IMR-90 (cell line): ENCODE measurements at regions not wholly inside any gene's neighbourhood (a gene's known extent, or its start where the extent isn't known, plus 50 kb on each side); places are given as distances from the start of the nearest gene placed in this dataset.

Source experiments
- ATAC-seq: fragments of 200-7000 bp; cut with Tn5 transposase; 2 replicates; pipeline ENCODE4 v1.9.1; 2020; ENCODE audit warnings: low read depth, mild to moderate bottlenecking, moderate library complexity
- BruUV-seq: library from RNA; stranded (reverse); fragments of 400-500 nt; replicated peaks from 2 replicates; lab custom pipeline; 2021; lab: Mats Ljungman, UMichigan
- CTCF ChIA-PET: fragments of 300-600 bp; formaldehyde crosslinking; extraction: SDS; loops from one replicate; lab custom pipeline; 2021; ENCODE audit warnings: antibody characterized with exemption; lab: Yijun Ruan, JAX
- POLR2A ChIA-PET: fragments of 300-600 bp; sonication (Branson Sonifier 250); formaldehyde crosslinking; loops from one replicate; lab custom pipeline; 2022; ENCODE audit warnings: antibody characterized with exemption; ENCODE audit not compliant: unreplicated experiment; lab: Charles Lee
- DNase-seq: peaks from one replicate; pipeline ENCODE4 v3.0.0; 2013
- H2AFZ ChIP-seq: replicated peaks from 2 replicates; pipeline ENCODE3; 2013; ENCODE audit warnings: low read length, mild to moderate bottlenecking; ENCODE audit not compliant: poor library complexity
- H2AK5ac ChIP-seq: 2 replicates; pipeline ENCODE4 v1.6.1; 2013; ENCODE audit warnings: low read depth, low read length, inconsistent platforms
- H2AK9ac ChIP-seq: replicated peaks from 2 replicates; pipeline ENCODE3; 2013; ENCODE audit warnings: mild to moderate bottlenecking, low read depth, low read length, moderate library complexity; ENCODE audit not compliant: poor library complexity
- H2BK120ac ChIP-seq: 2 replicates; pipeline ENCODE4 v1.6.1; 2013; ENCODE audit warnings: low read depth, low read length, inconsistent platforms
- H2BK15ac ChIP-seq: 3 replicates; pipeline ENCODE4 v1.6.1; 2013; ENCODE audit warnings: low read depth, low read length, inconsistent platforms
- H2BK20ac ChIP-seq: 2 replicates; pipeline ENCODE4 v1.6.1; 2013; ENCODE audit warnings: low read depth, mild to moderate bottlenecking, inconsistent platforms, low read length, moderate library complexity
- H2BK5ac ChIP-seq: 2 replicates; pipeline ENCODE4 v1.6.1; 2013; ENCODE audit warnings: mild to moderate bottlenecking, low read depth, low read length, inconsistent platforms; ENCODE audit not compliant: poor library complexity, severe bottlenecking
- H3K14ac ChIP-seq: replicated peaks from 2 replicates; pipeline ENCODE4 v1.6.1; 2013; ENCODE audit warnings: low read depth, low read length, inconsistent platforms
- H3K18ac ChIP-seq: 2 replicates; pipeline ENCODE4 v1.6.1; 2013; ENCODE audit warnings: low read depth, low read length, control low read depth
- H3K23ac ChIP-seq: 2 replicates; pipeline ENCODE4 v1.6.1; 2013; ENCODE audit warnings: low read depth, low read length, inconsistent platforms
- H3K27ac ChIP-seq: 2 replicates; pipeline ENCODE4 v1.5.1; 2013; ENCODE audit warnings: mild to moderate bottlenecking, control low read depth, low read length; ENCODE audit not compliant: insufficient read depth
- H3K27me3 ChIP-seq: 2 replicates; pipeline ENCODE4 v1.6.1; 2013; ENCODE audit warnings: low read length; ENCODE audit not compliant: control insufficient read depth, insufficient read depth
- H3K36me3 ChIP-seq: 2 replicates; pipeline ENCODE4 v1.6.1; 2013; ENCODE audit warnings: low read length, mixed read lengths; ENCODE audit not compliant: control insufficient read depth, insufficient read depth
- H3K4ac ChIP-seq: 2 replicates; pipeline ENCODE4 v1.6.1; 2013; ENCODE audit warnings: low read depth, low read length, inconsistent platforms
- H3K4me1 ChIP-seq: 2 replicates; pipeline ENCODE4 v1.6.1; 2013; ENCODE audit warnings: low read length, mixed read lengths; ENCODE audit not compliant: control insufficient read depth, insufficient read depth
- H3K4me2 ChIP-seq: 2 replicates; pipeline ENCODE4 v1.6.1; 2013; ENCODE audit warnings: low read depth, mild to moderate bottlenecking, control low read depth, low read length, moderate library complexity
- H3K4me3 ChIP-seq: 2 replicates; pipeline ENCODE4 v1.5.1; 2013; ENCODE audit warnings: low read depth, mild to moderate bottlenecking, control low read depth, low read length, moderate library complexity; ENCODE audit not compliant: insufficient read depth
- H3K56ac ChIP-seq: 2 replicates; pipeline ENCODE4 v1.6.1; 2013; ENCODE audit warnings: low read length, inconsistent platforms; ENCODE audit not compliant: insufficient read depth; ENCODE audit errors: extremely low read depth
- H3K79me1 ChIP-seq, 2 experiments: 2 replicates each; pipeline ENCODE4 v1.6.1; 2013; ENCODE audit warnings: low read length in 2 of 2, inconsistent platforms in 1 of 2, low read depth in 1 of 2
- H3K9ac ChIP-seq: 2 replicates; pipeline ENCODE4 v1.6.1; 2013; ENCODE audit warnings: low read depth, low read length, control low read depth
- H3K9me1 ChIP-seq: 2 replicates; pipeline ENCODE4 v1.6.1; 2013; ENCODE audit warnings: low read length, inconsistent platforms; ENCODE audit not compliant: insufficient read depth
- H3K9me3 ChIP-seq: 2 replicates; pipeline ENCODE4 v1.6.1; 2013; ENCODE audit warnings: low read length; ENCODE audit not compliant: control insufficient read depth, insufficient read depth
- H4K20me1 ChIP-seq: 2 replicates; pipeline ENCODE4 v1.6.1; 2013; ENCODE audit warnings: low read length, inconsistent platforms; ENCODE audit not compliant: insufficient read depth
- H4K5ac ChIP-seq: 2 replicates; pipeline ENCODE4 v1.6.1; 2013; ENCODE audit warnings: mild to moderate bottlenecking, low read depth, low read length, control low read depth
- H4K8ac ChIP-seq, 2 experiments: 2 replicates each; pipeline ENCODE4 v1.6.1; 2013; ENCODE audit warnings: low read depth in 2 of 2, low read length in 2 of 2, control low read depth in 1 of 2, inconsistent platforms in 1 of 2
- H4K91ac ChIP-seq: 2 replicates; pipeline ENCODE4 v1.6.1; 2013; ENCODE audit warnings: low read depth, low read length, inconsistent platforms; ENCODE audit not compliant: insufficient read depth
- CEBPB ChIP-seq: IDR thresholded peaks from 2 replicates; pipeline ENCODE4 v1.6.1; 2012; ENCODE audit warnings: low read depth, low read length, improper control_type of control experiment
- NFE2L2 ChIP-seq: fragments of 150-350 bp; IDR thresholded peaks from 2 replicates; pipeline ENCODE4 v1.6.1; 2016; ENCODE audit warnings: low read depth, mild to moderate bottlenecking, low read length
- WGBS, 2 experiments: methylation state at CpG; one replicate each; pipeline versions ENCODE4 v1.1.5 to v1.1.7; 2013; ENCODE audit warnings: missing lambda C conversion rate in 2 of 2; ENCODE audit not compliant: insufficient read length in 1 of 2; ENCODE audit errors: extremely low coverage in 2 of 2; 5-methylcytosine and 5-hydroxymethylcytosine counted together
- dilution Hi-C: fragments of 300-500 bp; cut with HindIII; formaldehyde crosslinking; loops from one replicate; pipeline ENCODE4 v1.14.3; 2018; ENCODE audit warnings: low sequenced_read_pairs; ENCODE audit not compliant: unreplicated experiment
- in situ Hi-C: fragments of 300-500 bp; cut with MboI; formaldehyde crosslinking; loops from 3 replicates; pipeline ENCODE4 v1.14.3; 2019; ENCODE audit warnings: low sequenced_read_pairs, inconsistent platforms, mixed read lengths
- intact Hi-C: fragments of 100-400 bp; cut with micrococcal nuclease; formaldehyde crosslinking; loops from 2 replicates; pipeline ENCODE4 v1.10.0; 2022

DNA sequence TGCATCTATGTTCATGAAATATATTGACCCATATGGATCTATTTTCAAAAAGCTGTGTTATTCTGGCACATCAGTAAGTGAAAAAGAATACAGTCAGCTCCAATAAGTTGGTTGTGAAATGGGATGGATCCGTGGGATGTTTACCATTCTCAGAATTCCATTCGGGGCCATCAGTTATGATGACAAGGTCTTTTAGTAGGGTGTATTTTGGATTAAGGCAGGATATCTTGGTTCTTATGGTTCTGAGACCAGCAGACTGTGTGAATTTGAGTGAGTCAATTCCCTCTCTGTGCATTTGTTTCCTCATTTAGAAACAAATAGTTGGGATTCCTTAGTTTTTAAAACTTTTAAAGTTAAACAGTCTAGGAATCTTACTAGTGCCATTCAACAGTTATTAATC, 287.4 kb downstream of the CD109 start:
- intact Hi-C loops: no loop called here
- peak; percentile 65 for DNase-seq

More for the DNA sequence above, 287.4 kb downstream of the CD109 start:
- H3K4me1 ChIP-seq: peaks cover 10% of the 10 kb centered on the region
- no peak overlapping the region; the same call in 1 of the 2 replicates for H3K18ac ChIP-seq
- H2BK120ac ChIP-seq: no peak overlapping the region
- no peak overlapping the region for H2AK9ac ChIP-seq
- H4K5ac ChIP-seq: no peak overlapping the region
- H3K4me3 ChIP-seq: no peak overlapping the region
- no CpG with 5 or more reads among the region's 2 CpGs for WGBS, 2 experiments
- H3K4me2 ChIP-seq: peak overlapping the region; percentile 62; the same call in 1 of the 2 replicates
- H2AK5ac ChIP-seq: no peak overlapping the region
- in situ Hi-C loops (loop anchor here (5.0 kb wide), 1 partner anchor 1234 kb away; no protein-coding TSS in a partner anchor), dilution Hi-C loops (no loop called here)
- H4K20me1 ChIP-seq: no peaks in the 10 kb centered on the region
- H3K4ac ChIP-seq: no peak overlapping the region
- no peak overlapping the region for H4K91ac ChIP-seq
- peak; percentile 82 for ATAC-seq
- CTCF ChIA-PET: interaction anchor here (1.2 to 1.3 kb wide), 2 partner anchors 13 to 1226 kb away, joined by 3 to 4 read pairs; no protein-coding TSS in a partner anchor
- H3K9me3 ChIP-seq: no peaks in the 10 kb centered on the region
- BruUV-seq: no TSS peak
- no peak overlapping the region for H3K14ac ChIP-seq
- POLR2A ChIA-PET: no interaction called here
- peak overlapping the region; percentile 88 for H2BK5ac ChIP-seq
- H3K56ac ChIP-seq: no peak overlapping the region
- H3K9ac ChIP-seq: no peak overlapping the region
- TF ChIP-seq CEBPB (peak; percentile 33; the same call in 1 of the 2 replicates), NFE2L2 (no peak)
- no peaks in the 10 kb centered on the region for H3K79me1 ChIP-seq
- no peak overlapping the region for H2AFZ ChIP-seq
- H3K23ac ChIP-seq: no peak overlapping the region
- no peak overlapping the region for H3K27ac ChIP-seq
- no peaks in the 10 kb centered on the region for H3K27me3 ChIP-seq
- peaks cover 3% of the 10 kb centered on the region for H3K9me1 ChIP-seq
- no peaks in the 10 kb centered on the region for H3K36me3 ChIP-seq
- no peak overlapping the region for H4K8ac ChIP-seq
- H2BK15ac ChIP-seq: no peak overlapping the region
- H2BK20ac ChIP-seq: no peak overlapping the region
